ENCODE measurements at regions not wholly inside any gene's neighbourhood (a gene's known extent, or its start where the extent isn't known, plus 50 kb on each side); places are given as distances from the start of the nearest gene placed in this dataset.
"Not testable (repeated sequence)": the region's sequence is repeated elsewhere in the genome, so short reads cannot be mapped to it uniquely, and the experiment has no call there.

DNA sequence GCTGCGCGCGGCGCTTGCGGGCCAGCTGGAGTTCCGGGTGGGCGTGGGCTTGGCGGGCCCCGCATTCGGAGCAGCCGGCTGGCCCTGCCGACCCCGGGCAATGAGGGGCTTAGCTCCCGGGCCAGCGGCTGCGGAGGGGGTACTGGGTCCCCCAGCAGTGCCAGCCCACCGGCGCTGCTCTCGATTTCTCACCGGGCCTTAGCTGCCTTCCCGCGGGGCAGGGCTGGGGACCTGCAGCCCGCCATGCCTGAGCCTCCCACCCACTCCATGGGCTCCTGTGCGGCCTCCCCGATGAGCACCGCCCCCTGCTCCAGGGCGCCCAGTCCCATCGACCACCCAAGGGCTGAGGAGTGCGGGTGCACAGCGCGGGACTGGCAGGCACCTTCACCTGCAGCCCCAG is 381.4 kb downstream of the KCNRG start:
- not testable (repeated sequence) for TF ChIP-seq EZH2 (IDR thresholded peaks at IDR 0.05; ENCODE audit: insufficient read depth, poor library complexity, severe bottlenecking); EZH2phosphoT487 (IDR thresholded peaks at IDR 0.05; ENCODE audit: insufficient read depth, low read depth)

Data from GM23248 (cell line).